ENCODE measurements at regions not wholly inside any gene's neighbourhood (a gene's known extent, or its start where the extent isn't known, plus 50 kb on each side); places are given as distances from the start of the nearest gene placed in this dataset.

GRCh38 chr12:73158341-73158740 lies 886.2 kb downstream of the TRHDE start:
- no peak for DNase-seq (ENCODE audit: low spot score in 2 of 2)
- no peak overlapping the region for H3K4me3 ChIP-seq (ENCODE audit: low read depth, poor library complexity, severe bottlenecking)
- intact Hi-C loops (cut with DNase I; ENCODE audit: low total_unique reads), result no loop called here
- no peak for TF ChIP-seq CTCF (IDR thresholded peaks at IDR 0.05)
- no peak for TF ChIP-seq POLR2A (IDR thresholded peaks at IDR 0.05)

- intact Hi-C loops (cut with DNase I; ENCODE audit: low total_unique reads), result no loop called here
- no peak overlapping the region for H3K4me3 ChIP-seq (ENCODE audit: low read depth, poor library complexity, severe bottlenecking)
- no peak for DNase-seq (ENCODE audit: low spot score in 2 of 2)
- no peak for TF ChIP-seq CTCF (IDR thresholded peaks at IDR 0.05)
- TF ChIP-seq POLR2A (IDR thresholded peaks at IDR 0.05), result no peak
Observed at GRCh38 chr12:73159954-73160353, 887.8 kb downstream of the TRHDE start.

- no peak overlapping the region for H3K4me3 ChIP-seq (ENCODE audit: low read depth, poor library complexity, severe bottlenecking)
- WGBS, 2 donors, result 71 to 76% methylated on average over 2 of the region's 2 CpGs
- TF ChIP-seq POLR2A (IDR thresholded peaks at IDR 0.05) (no peak), CTCF (IDR thresholded peaks at IDR 0.05) (no peak)
- intact Hi-C loops (cut with DNase I; ENCODE audit: low total_unique reads), result no loop called here
- no peak for DNase-seq (ENCODE audit: low spot score in 2 of 2)
Observed at GRCh38 chr12:73161970-73162369, 889.8 kb downstream of the TRHDE start.

GRCh38 chr12:73180734-73181133 lies 908.6 kb downstream of the TRHDE start:
- H3K4me3 ChIP-seq (ENCODE audit: low read depth, poor library complexity, severe bottlenecking), result no peak overlapping the region
- intact Hi-C loops (cut with DNase I; ENCODE audit: low total_unique reads), result no loop called here
- no peak for DNase-seq (ENCODE audit: low spot score in 2 of 2)
- 28 to 47% methylated on average over 3 of the region's 3 CpGs for WGBS, 2 donors
- TF ChIP-seq POLR2A (IDR thresholded peaks at IDR 0.05), result no peak
- no peak for TF ChIP-seq CTCF (IDR thresholded peaks at IDR 0.05)

- WGBS, 2 donors, result 46 to 58% methylated on average over 7 of the region's 7 CpGs
- TF ChIP-seq POLR2A (IDR thresholded peaks at IDR 0.05), result no peak
- TF ChIP-seq CTCF (IDR thresholded peaks at IDR 0.05), result no peak
- H3K4me3 ChIP-seq (ENCODE audit: low read depth, poor library complexity, severe bottlenecking), result no peak overlapping the region
- intact Hi-C loops (cut with DNase I; ENCODE audit: low total_unique reads), result no loop called here
- no peak for DNase-seq (ENCODE audit: low spot score in 2 of 2)
Observed at GRCh38 chr12:73181244-73181643, 909.1 kb downstream of the TRHDE start.

- DNase-seq (ENCODE audit: low spot score in 2 of 2), result no peak
- no peak overlapping the region for H3K4me3 ChIP-seq (ENCODE audit: low read depth, poor library complexity, severe bottlenecking)
- intact Hi-C loops (cut with DNase I; ENCODE audit: low total_unique reads), result no loop called here
- TF ChIP-seq CTCF (IDR thresholded peaks at IDR 0.05), result no peak
- TF ChIP-seq POLR2A (IDR thresholded peaks at IDR 0.05), result no peak
- 80 to 88% methylated on average over 1 of the region's 1 CpG for WGBS, 2 donors
Observed at GRCh38 chr12:73185403-73185802, 913.2 kb downstream of the TRHDE start.
